Astrocyte of the spinal cord (primary cell): ENCODE measurements at regions not wholly inside any gene's neighbourhood (a gene's known extent, or its start where the extent isn't known, plus 50 kb on each side); places are given as distances from the start of the nearest gene placed in this dataset.

Source experiments
- DNase-seq: peaks from one replicate; pipeline ENCODE4 v3.0.0; 2011; ENCODE audit warnings: low read depth, low spot score
- H3K4me3 ChIP-seq: 2 replicates; pipeline ENCODE4 v1.5.1; 2011; ENCODE audit warnings: low read depth, mild to moderate bottlenecking, low read length, moderate library complexity
- CTCF ChIP-seq: IDR thresholded peaks from 2 replicates; pipeline ENCODE4 v1.5.1; 2012; ENCODE audit warnings: low read depth, mild to moderate bottlenecking, low read length, inconsistent platforms
- in situ Hi-C: cut with HindIII; loops from 2 replicates; pipeline ENCODE4 v1.10.0; 2017; ENCODE audit warnings: low sequenced_read_pairs

- peak; percentile 80 for TF ChIP-seq CTCF
- no peak overlapping the region for H3K4me3 ChIP-seq
- peak; percentile 52 for DNase-seq
- in situ Hi-C loops = no loop called here
Measured at GRCh38 chr11:33970984-33971466, 79.1 kb upstream of the LMO2 start.

DNA sequence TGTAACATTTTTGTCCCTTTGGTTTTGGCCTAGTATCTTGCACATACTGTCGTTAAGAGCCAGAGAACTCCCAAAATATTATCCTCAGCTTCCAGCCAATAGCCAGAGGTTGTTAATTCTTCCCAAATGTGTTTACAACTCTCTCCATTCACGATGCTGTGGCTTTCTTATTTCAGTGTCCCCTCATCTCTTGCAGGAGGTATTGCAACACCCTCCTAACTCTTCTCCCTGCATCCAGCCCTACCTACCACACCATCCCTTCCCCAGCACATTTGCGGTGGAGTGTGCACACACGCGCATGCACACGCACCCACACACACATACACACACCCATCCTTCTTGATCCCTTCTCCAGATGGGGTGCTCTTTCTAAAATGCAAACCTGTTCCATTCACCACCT is 75.6 kb upstream of the LMO2 start:
- TF ChIP-seq CTCF = no peak
- no peak overlapping the region for H3K4me3 ChIP-seq
- in situ Hi-C loops = no loop called here
- DNase-seq = no peak

DNA sequence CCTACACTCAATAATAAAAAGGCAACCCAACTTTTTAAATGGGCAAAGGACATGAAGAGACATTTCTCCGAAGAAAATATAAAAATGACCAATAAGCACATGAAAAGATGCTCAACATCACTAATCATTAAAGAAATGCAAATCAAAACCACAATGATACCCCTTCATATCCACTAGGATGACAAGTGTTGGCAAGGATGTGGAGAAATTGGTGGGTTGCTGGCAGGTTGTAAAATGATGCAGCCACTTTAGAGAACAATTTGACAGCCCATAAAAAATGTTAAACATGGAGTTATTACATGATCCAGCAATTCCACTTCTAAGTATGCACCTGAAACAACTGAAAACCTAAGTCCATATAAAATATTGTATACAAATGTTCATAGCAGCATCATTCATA is 73.2 kb upstream of the LMO2 start:
- no peak for DNase-seq
- no peak for TF ChIP-seq CTCF
- in situ Hi-C loops = no loop called here
- no peak overlapping the region for H3K4me3 ChIP-seq

GRCh38 chr11:33959855-33960400 is 68.1 kb upstream of the LMO2 start:
- in situ Hi-C loops = no loop called here
- no peak for DNase-seq
- TF ChIP-seq CTCF = no peak
- H3K4me3 ChIP-seq = no peak overlapping the region

- no peak overlapping the region for H3K4me3 ChIP-seq
- no peak for TF ChIP-seq CTCF
- in situ Hi-C loops = no loop called here
- DNase-seq = no peak
Measured at GRCh38 chr11:33957304-33957917, 65.5 kb upstream of the LMO2 start.

- TF ChIP-seq CTCF = no peak
- in situ Hi-C loops = no loop called here
- H3K4me3 ChIP-seq = no peak overlapping the region
- no peak for DNase-seq
Measured at GRCh38 chr11:33956611-33957010, 64.7 kb upstream of the LMO2 start.
